ENCODE measurements at regions not wholly inside any gene's neighbourhood (a gene's known extent, or its start where the extent isn't known, plus 50 kb on each side); places are given as distances from the start of the nearest gene placed in this dataset.

DNA sequence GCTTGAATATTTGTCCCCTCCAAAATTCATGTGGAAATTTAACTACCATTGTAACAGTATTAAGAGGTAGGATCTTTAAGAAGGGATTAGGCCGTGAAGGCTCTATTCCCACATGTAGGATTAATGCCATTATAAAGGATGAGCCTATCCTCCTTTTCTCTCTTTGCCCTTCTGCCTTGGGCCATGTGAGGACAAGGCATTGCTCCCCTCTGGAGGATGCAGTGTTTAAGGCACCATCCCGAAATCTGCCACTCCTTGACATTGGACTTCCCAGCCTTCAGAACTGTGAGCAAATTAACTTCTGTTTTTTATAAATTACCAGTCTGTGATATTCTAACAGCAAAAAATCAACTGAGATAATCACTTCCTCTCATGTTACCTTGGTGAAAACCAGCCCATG, 124.4 kb downstream of the TOMM20 start:
- no CpG with 5 or more reads among the region's 2 CpGs for WGBS (ENCODE audit: extremely low coverage, insufficient read length, low lambda C conversion rate)
- peaks cover 12 to 13% of the 10 kb centered on the region in 2 experiments; a peak in 4 of 5 replicates for H3K9me3 Mint-ChIP-seq
- no peak overlapping the region for H2AFZ ChIP-seq (ENCODE audit: low read length)

More for the DNA sequence above, 124.4 kb downstream of the TOMM20 start:
- Histone ChIP-seq H3K79me2 (ENCODE audit: insufficient read depth, low read length) (no peaks in the 10 kb centered on the region), H2AK5ac (ENCODE audit: insufficient read length, low read length) (no peak overlapping the region), H3K27me3 (ENCODE audit: insufficient read depth, low read length) (no peaks in the 10 kb centered on the region), H2BK12ac (ENCODE audit: insufficient read length, low read depth, low read length) (no peak overlapping the region), H2BK20ac (ENCODE audit: low read depth, low read length, poor library complexity, severe bottlenecking) (no peak overlapping the region), H2BK15ac (ENCODE audit: low read depth, low read length) (no peak overlapping the region), H3K23me2 (ENCODE audit: insufficient read length, low read depth, low read length, poor library complexity, severe bottlenecking) (no peaks in the 10 kb centered on the region), H4K8ac (replicated peaks; ENCODE audit: insufficient read length, low read depth, low read length) (no peak overlapping the region), H3K4me1 (ENCODE audit: insufficient read depth, low read length) (no peaks in the 10 kb centered on the region), H3K9me3 (ENCODE audit: control insufficient read depth, low read depth, low read length) (no peaks in the 10 kb centered on the region), H2BK120ac (ENCODE audit: low read depth, low read length, poor library complexity, severe bottlenecking) (no peak overlapping the region), H3K18ac (ENCODE audit: insufficient read length, low read depth, low read length) (no peak overlapping the region), H4K20me1 (ENCODE audit: control insufficient read depth, insufficient read depth, insufficient read length) (no peaks in the 10 kb centered on the region), H3K27ac (ENCODE audit: insufficient read length, low read depth, low read length) (no peak overlapping the region), H3K23ac (ENCODE audit: insufficient read length, low read depth, low read length) (no peak overlapping the region), H3T11ph (ENCODE audit: low read length) (no peak overlapping the region), H3K9ac (ENCODE audit: extremely low read depth, insufficient read length, low read length) (no peak overlapping the region), H3K14ac (ENCODE audit: insufficient read depth, low read length) (no peak overlapping the region), H4K5ac (ENCODE audit: insufficient read length, low read depth, low read length) (no peak overlapping the region), H3K4me2 (ENCODE audit: insufficient read depth, insufficient read length, low read length) (no peak overlapping the region), H4K91ac (ENCODE audit: insufficient read length, low read depth, low read length) (no peak overlapping the region), H3K56ac (ENCODE audit: insufficient read length, low read depth, low read length) (no peak overlapping the region), H3K79me1 (ENCODE audit: insufficient read depth, low read depth, low read length, poor library complexity, severe bottlenecking) (no peaks in the 10 kb centered on the region), H3K4ac (ENCODE audit: low read depth, low read length) (no peak overlapping the region), H2BK5ac (ENCODE audit: insufficient read length, low read length) (no peak overlapping the region)
- H3K36me3 Mint-ChIP-seq (ENCODE audit: insufficient read depth in 1 of 3, low read depth in 3 of 3), result peaks cover 2 to 9% (median 9%) of the 10 kb centered on the region in 3 experiments; a peak in 6 of 7 replicates
- no peak overlapping the region for H3K27ac Mint-ChIP-seq
- H3K4me1 Mint-ChIP-seq, result peaks cover 5 to 7% of the 10 kb centered on the region in 2 experiments; a peak in 3 of 4 replicates
- no peak for DNase-seq
- TF ChIP-seq, protein P1, sequence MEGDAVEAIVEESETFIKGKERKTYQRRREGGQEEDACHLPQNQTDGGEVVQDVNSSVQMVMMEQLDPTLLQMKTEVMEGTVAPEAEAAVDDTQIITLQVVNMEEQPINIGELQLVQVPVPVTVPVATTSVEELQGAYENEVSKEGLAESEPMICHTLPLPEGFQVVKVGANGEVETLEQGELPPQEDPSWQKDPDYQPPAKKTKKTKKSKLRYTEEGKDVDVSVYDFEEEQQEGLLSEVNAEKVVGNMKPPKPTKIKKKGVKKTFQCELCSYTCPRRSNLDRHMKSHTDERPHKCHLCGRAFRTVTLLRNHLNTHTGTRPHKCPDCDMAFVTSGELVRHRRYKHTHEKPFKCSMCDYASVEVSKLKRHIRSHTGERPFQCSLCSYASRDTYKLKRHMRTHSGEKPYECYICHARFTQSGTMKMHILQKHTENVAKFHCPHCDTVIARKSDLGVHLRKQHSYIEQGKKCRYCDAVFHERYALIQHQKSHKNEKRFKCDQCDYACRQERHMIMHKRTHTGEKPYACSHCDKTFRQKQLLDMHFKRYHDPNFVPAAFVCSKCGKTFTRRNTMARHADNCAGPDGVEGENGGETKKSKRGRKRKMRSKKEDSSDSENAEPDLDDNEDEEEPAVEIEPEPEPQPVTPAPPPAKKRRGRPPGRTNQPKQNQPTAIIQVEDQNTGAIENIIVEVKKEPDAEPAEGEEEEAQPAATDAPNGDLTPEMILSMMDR (conservative IDR thresholded peaks at IDR 0.05), result no peak
- no peak overlapping the region for H3K4me3 Mint-ChIP-seq
- H3K27me3 Mint-ChIP-seq (ENCODE audit: low read depth), result no peaks in the 10 kb centered on the region; the same call in 1 of the 2 replicates

Data from H9 (cell line).